ENCODE measurements at regions not wholly inside any gene's neighbourhood (a gene's known extent, or its start where the extent isn't known, plus 50 kb on each side); places are given as distances from the start of the nearest gene placed in this dataset.
"Not testable (repeated sequence)": the region's sequence is repeated elsewhere in the genome, so short reads cannot be mapped to it uniquely, and the experiment has no call there.

DNA sequence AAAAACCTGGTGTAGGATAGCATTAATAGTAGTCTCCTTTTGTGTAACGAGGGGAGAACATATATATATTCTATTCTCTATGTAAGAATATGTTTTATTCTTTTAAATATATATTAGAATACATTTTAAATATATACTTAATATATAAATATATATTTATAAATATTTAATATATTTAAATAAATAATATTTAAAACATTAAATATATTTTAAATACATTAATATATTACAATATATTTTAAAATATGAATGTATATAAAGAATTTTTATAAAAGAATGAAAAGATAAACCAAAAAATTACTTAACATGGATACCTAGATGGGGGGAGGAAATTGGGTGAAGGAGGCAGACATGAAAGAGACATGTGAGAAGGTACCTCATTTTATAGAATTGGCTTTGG is 53.0 kb upstream of the ZNF831 start:
- TF ChIP-seq, protein P1, sequence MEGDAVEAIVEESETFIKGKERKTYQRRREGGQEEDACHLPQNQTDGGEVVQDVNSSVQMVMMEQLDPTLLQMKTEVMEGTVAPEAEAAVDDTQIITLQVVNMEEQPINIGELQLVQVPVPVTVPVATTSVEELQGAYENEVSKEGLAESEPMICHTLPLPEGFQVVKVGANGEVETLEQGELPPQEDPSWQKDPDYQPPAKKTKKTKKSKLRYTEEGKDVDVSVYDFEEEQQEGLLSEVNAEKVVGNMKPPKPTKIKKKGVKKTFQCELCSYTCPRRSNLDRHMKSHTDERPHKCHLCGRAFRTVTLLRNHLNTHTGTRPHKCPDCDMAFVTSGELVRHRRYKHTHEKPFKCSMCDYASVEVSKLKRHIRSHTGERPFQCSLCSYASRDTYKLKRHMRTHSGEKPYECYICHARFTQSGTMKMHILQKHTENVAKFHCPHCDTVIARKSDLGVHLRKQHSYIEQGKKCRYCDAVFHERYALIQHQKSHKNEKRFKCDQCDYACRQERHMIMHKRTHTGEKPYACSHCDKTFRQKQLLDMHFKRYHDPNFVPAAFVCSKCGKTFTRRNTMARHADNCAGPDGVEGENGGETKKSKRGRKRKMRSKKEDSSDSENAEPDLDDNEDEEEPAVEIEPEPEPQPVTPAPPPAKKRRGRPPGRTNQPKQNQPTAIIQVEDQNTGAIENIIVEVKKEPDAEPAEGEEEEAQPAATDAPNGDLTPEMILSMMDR (conservative IDR thresholded peaks at IDR 0.05; ENCODE audit: low read depth), result no peak
- no peak for DNase-seq (ENCODE audit: low spot score)
- CTCF ChIA-PET, result interaction anchor here (0.7 kb wide), 1 partner anchor 345 kb away, joined by 4 read pairs; no protein-coding TSS in a partner anchor
- POLR2A ChIA-PET (ENCODE audit: low non-redundant PET), result no interaction called here
- H3K27ac ChIP-seq, result no peak overlapping the region

DNA sequence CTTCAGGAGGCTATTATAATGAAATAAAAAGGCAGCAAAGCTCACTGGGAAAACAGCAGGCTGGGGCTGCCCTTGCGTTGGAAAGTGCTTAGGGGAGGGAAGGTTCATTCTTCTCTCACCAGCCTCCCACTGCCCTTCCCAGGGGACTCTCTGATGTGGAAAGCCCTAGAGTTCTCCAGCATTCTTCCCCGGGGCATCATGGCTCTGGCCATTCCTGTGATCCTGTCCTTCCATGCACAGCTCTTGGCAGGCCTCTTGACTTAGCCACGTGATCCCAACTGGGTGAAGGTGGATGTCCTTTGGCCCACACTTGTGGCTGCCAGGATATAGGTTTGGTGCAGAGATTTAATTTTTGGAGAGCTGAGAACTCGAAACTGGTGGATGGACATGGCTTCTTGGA is 58.0 kb upstream of the ZNF831 start:
- POLR2A ChIA-PET (ENCODE audit: low non-redundant PET), result no interaction called here
- H3K27ac ChIP-seq, result no peak overlapping the region
- no peak for DNase-seq (ENCODE audit: low spot score)
- TF ChIP-seq, protein P1 (conservative IDR thresholded peaks at IDR 0.05; ENCODE audit: low read depth), result no peak
- CTCF ChIA-PET, result interaction anchor here (0.8 to 1.3 kb wide), 2 partner anchors 18 to 116 kb away, joined by 3 to 7 read pairs; no protein-coding TSS in a partner anchor

DNA sequence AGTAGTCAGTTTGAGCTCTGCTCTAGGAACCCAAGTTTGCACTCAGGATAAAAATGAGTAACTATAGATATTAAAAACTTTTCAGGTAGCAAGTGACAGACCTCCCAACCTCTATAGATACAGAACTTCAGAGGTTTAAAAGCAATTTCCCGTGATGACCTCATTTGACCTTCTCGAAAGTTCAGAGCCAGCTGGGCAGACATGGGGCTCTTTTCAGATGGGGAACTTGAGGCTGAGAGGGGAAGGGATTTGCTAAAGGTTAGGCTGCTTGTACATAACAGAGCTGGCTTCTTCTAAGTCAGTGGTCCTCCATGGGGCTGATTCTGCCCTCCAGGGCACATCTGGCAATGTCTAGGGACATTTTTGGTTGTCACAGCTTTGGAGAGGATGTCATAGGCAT is 58.8 kb upstream of the ZNF831 start:
- H3K27ac ChIP-seq, result no peak overlapping the region
- POLR2A ChIA-PET (ENCODE audit: low non-redundant PET), result no interaction called here
- TF ChIP-seq, protein P1 (conservative IDR thresholded peaks at IDR 0.05; ENCODE audit: low read depth), result no peak
- CTCF ChIA-PET, result interaction anchor here (0.6 to 2.4 kb wide), 4 partner anchors 8 to 971 kb away, joined by 3 to 7 read pairs (median 4); no protein-coding TSS in a partner anchor
- no peak for DNase-seq (ENCODE audit: low spot score)

DNA sequence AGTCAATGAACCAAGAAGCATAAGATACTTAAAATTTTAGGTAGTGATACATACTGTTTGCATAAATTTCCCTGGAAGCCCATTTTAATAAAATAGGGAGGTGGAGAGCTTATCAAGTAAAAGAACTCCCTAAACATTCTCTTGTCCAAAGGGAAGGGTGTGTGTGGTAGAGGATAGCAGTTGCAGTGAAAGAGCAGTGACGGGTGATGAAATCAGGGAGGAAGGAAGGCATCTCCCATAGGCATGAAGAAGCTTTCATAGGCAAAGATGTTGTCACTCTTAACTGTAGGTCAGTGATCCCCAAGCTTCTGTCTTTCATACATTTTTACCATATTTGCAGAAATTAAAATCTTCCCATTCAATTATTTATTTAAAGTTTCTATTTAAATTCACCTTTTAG is 60.0 kb upstream of the ZNF831 start:
- POLR2A ChIA-PET (ENCODE audit: low non-redundant PET), result no interaction called here
- TF ChIP-seq, protein P1 (conservative IDR thresholded peaks at IDR 0.05; ENCODE audit: low read depth), result no peak
- H3K27ac ChIP-seq, result no peak overlapping the region
- DNase-seq (ENCODE audit: low spot score), result no peak
- CTCF ChIA-PET, result interaction anchor here (2.4 kb wide), 1 partner anchor 16 kb away, joined by 7 read pairs; no protein-coding TSS in a partner anchor

DNA sequence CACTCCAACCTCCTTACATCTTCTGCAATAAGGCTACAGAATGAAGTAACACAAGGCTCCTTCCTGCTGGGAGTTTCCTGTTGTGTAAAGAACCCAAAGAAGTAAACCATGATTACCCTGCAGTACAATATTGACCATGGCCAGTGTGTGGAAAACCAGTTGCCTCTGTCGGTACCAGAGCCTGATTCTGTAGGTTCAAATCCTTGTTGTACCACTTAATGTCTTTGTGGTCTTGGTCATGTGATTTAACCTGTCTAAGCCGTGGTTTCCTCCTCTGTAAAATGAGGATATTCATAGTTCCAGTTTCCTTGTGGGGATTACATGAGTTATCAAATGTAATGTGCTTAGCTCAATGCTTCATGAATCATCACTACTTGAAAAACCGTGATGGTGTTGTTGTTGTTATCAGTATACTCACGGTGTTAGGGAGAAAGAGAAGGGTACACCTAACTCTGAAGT is 60.3 kb upstream of the PRELID3B start:
- H3K27ac ChIP-seq, result no peak overlapping the region
- TF ChIP-seq, protein P1 (conservative IDR thresholded peaks at IDR 0.05; ENCODE audit: low read depth), result no peak
- ChIA-PET POLR2A (ENCODE audit: low non-redundant PET) (no interaction called here), CTCF (interaction anchor here (0.5 to 2.4 kb wide), 3 partner anchors 15 to 250 kb away, joined by 3 to 7 read pairs (median 5); partner anchors contain the start of gene GNAS)
- DNase-seq (ENCODE audit: low spot score), result no peak

DNA sequence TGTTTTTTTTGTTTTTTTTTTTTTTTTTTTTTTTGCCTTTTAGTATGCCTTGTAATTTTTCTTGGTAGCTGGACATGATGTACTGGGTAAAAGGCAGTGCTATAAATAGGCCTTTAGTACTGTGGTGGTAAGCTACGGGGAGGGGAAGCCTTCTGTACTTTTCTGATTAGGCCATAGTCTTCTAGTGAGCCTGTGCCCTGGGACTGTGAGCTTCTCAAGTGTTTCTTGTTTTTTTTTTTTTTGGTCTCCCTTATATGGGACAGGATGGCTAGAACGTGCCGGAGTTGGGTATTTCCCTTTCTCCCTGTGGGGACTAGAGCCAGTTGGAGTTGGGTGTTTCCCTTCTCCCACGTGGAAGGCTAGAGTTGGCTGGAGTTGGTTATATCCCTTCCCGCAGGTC is 59.4 kb upstream of the PRELID3B start:
- ChIA-PET POLR2A (ENCODE audit: low non-redundant PET) (interaction anchor here (0.5 kb wide), 1 partner anchor 448 kb away, joined by 3 read pairs; no protein-coding TSS in a partner anchor), CTCF (interaction anchor here (0.6 to 1.9 kb wide), 3 partner anchors 14 to 1359 kb away, joined by 3 to 6 read pairs (median 4); no protein-coding TSS in a partner anchor)
- H3K27ac ChIP-seq, result no peak overlapping the region
- no peak for DNase-seq (ENCODE audit: low spot score)
- TF ChIP-seq, protein P1 (conservative IDR thresholded peaks at IDR 0.05; ENCODE audit: low read depth), result no peak

DNA sequence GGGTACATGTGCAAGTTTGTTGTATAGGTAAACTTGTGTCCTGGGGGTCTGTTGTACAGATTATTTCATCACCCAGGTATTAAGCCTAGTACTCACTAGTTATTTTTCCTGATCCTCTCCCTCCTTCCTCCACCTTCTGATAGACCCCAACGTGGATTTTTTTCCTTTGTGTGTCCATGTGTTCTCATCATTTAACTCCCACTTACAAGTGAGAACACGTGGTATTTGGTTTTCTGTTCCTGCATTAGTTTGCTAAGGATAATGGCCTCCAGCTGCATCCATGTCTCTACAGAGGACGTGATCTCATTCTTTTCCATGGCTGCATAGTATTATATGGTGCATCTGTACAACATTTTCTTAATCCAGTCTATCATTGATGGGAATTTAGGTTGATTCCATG is 57.3 kb upstream of the PRELID3B start:
- POLR2A ChIA-PET (ENCODE audit: low non-redundant PET); CTCF ChIA-PET: not testable (repeated sequence)

More for the DNA sequence above, 57.3 kb upstream of the PRELID3B start:
- not testable (repeated sequence) for H3K27ac ChIP-seq; DNase-seq (ENCODE audit: low spot score)
